ENCODE measurements at regions not wholly inside any gene's neighbourhood (a gene's known extent, or its start where the extent isn't known, plus 50 kb on each side); places are given as distances from the start of the nearest gene placed in this dataset.

- ChIA-PET CTCF (interaction anchor here (0.6 to 3.7 kb wide), 37 partner anchors 8 to 960 kb away, joined by 3 to 35 read pairs (median 4); partner anchors contain the start of gene STX7), POLR2A (no interaction called here)
- H2AFZ ChIP-seq (ENCODE audit: low read depth, low read length), result no peak overlapping the region
- H3K4me1 ChIP-seq (ENCODE audit: control insufficient read depth, extremely low read depth, insufficient read depth, low read length), result peaks cover 20% of the 10 kb centered on the region
- H4K20me1 ChIP-seq (replicated peaks; ENCODE audit: control insufficient read depth, extremely low read depth, insufficient read depth, low read length), result no peaks in the 10 kb centered on the region
- peaks cover 4 to 6% of the 10 kb centered on the region in 2 experiments for H3K27me3 ChIP-seq (ENCODE audit: control insufficient read depth in 2 of 2, insufficient read depth in 2 of 2, low read length in 2 of 2)
- no peaks in the 10 kb centered on the region for H3K9me3 ChIP-seq (replicated peaks; ENCODE audit: control insufficient read depth, insufficient read depth, low read length)
- H3K36me3 ChIP-seq (ENCODE audit: control insufficient read depth in 2 of 2, extremely low read depth in 1 of 2, insufficient read depth in 2 of 2, low read length in 2 of 2), result no peaks in the 10 kb centered on the region
- DNase-seq (ENCODE audit: low read depth, low spot score) (peak; percentile 82), FAIRE-seq (peak; percentile 79)
- no peaks in the 10 kb centered on the region for H3K79me2 ChIP-seq (ENCODE audit: control insufficient read depth, insufficient read depth, low read length)
- BruUV-seq (replicated peaks), result no TSS peak
- H3K9ac ChIP-seq (replicated peaks; ENCODE audit: extremely low read depth, insufficient read depth, low read length), result no peak overlapping the region
- intact Hi-C loops (cut with micrococcal nuclease) (loop anchor here (1.0 to 5.0 kb wide), 7 partner anchors 77 to 954 kb away; partner anchors contain the start of gene RPS12), dilution Hi-C loops (cut with MboI; ENCODE audit: extremely low pct_ligation_motif_present, low sequenced_read_pairs) (no loop called here)
- H3K4me3 ChIP-seq (replicated peaks in 1 of 3; ENCODE audit: insufficient read depth in 1 of 3, low read depth in 1 of 3, low read length in 3 of 3), result no peak overlapping the region
- no peak overlapping the region for H3K27ac ChIP-seq (ENCODE audit: insufficient read depth, low read depth, low read length)
- TF ChIP-seq MYC (IDR thresholded peaks at IDR 0.05; ENCODE audit: low read depth, low read length) (no peak), CTCF (IDR thresholded peaks at IDR 0.05; ENCODE audit: extremely low read depth in 1 of 2, insufficient read depth in 1 of 2, low read depth in 1 of 2, low read length in 2 of 2) (peak; percentile 71 to 75)
- H3K9me1 ChIP-seq (replicated peaks; ENCODE audit: control insufficient read depth, extremely low read depth, insufficient read depth, low read length), result no peaks in the 10 kb centered on the region
- H3K4me2 ChIP-seq (ENCODE audit: insufficient read depth, low read length), result peak overlapping the region; percentile 87
Observed at GRCh38 chr6:132962936-132963868, 148.8 kb downstream of the RPS12 start.

Measured in endothelial cell of umbilical vein (primary cell).